ENCODE measurements at regions not wholly inside any gene's neighbourhood (a gene's known extent, or its start where the extent isn't known, plus 50 kb on each side); places are given as distances from the start of the nearest gene placed in this dataset.
"Not testable (repeated sequence)": the region's sequence is repeated elsewhere in the genome, so short reads cannot be mapped to it uniquely, and the experiment has no call there.

DNA sequence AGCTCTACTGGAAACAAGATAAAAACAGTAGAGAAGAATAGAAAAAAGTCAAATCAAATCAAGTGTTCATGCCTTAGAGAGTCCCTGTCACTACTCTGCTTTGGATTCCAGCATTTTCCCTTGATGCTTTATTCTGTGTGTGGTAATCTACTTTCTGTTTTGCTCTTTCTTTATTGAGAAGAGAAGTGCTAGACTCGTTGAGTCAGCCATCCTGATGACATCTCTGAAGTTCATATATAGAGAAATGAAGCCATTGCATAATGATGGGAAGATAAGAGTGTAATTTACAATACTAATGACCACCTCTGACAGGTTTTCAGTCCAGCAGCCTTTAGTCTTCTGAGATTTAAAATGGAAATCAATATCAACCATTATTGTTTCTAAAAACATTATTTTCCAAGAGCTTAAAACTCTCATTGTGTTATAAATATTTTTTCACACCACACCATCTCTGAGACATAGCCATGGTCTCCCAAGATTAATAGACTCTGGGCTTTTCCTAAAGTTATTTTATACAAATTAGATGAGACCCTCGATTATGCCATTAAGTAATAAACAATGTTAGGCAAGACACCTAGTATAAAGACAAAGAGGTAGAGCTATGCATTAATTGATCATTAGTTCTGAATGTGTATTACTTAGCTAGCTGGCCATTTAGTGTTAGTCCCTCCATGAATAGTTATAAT is 679.0 kb upstream of the ACVR2A start:
- no peak overlapping the region for H3K9ac ChIP-seq (ENCODE audit: low read depth, low read length)
- no peaks in the 10 kb centered on the region for H3K4me1 ChIP-seq (ENCODE audit: insufficient read depth, low read length)
- no peaks in the 10 kb centered on the region for H3K9me3 ChIP-seq (ENCODE audit: control insufficient read depth, insufficient read depth, low read length)

GRCh38 chr2:147164563-147164962 is 680.3 kb upstream of the ACVR2A start:
- Histone ChIP-seq H3K4me1 (ENCODE audit: insufficient read depth, low read length) (no peaks in the 10 kb centered on the region), H3K9me3 (ENCODE audit: control insufficient read depth, insufficient read depth, low read length) (no peaks in the 10 kb centered on the region), H3K9ac (ENCODE audit: low read depth, low read length) (no peak overlapping the region), H3K36me3 (ENCODE audit: insufficient read depth, low read length) (no peaks in the 10 kb centered on the region)

More for the DNA sequence above, 679.0 kb upstream of the ACVR2A start:
- H3K36me3 ChIP-seq (ENCODE audit: insufficient read depth, low read length): no peaks in the 10 kb centered on the region

DNA sequence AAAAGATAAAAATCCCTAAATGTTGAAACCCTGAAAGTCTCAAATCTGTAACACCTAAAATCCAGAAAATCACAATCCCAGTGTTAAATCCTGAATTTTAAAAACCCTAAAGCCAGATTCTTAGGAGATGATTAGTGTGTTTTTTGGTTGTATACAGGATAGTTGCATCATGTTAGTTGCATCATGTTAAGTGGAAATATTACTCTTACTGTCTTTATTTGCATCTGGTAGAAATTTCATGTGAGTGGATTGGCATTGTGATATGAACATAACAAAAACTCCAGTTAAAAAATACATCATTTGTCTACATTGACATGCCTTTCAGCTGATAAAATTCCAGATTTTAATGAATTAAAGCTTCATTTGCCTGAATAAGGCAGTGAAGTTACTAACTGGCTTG is 683.1 kb upstream of the ACVR2A start:
- Histone ChIP-seq H3K4me1 (ENCODE audit: insufficient read depth, low read length) (no peaks in the 10 kb centered on the region), H3K9me3 (ENCODE audit: control insufficient read depth, insufficient read depth, low read length) (no peaks in the 10 kb centered on the region), H3K36me3 (ENCODE audit: insufficient read depth, low read length) (no peaks in the 10 kb centered on the region), H3K9ac (ENCODE audit: low read depth, low read length) (no peak overlapping the region)

DNA sequence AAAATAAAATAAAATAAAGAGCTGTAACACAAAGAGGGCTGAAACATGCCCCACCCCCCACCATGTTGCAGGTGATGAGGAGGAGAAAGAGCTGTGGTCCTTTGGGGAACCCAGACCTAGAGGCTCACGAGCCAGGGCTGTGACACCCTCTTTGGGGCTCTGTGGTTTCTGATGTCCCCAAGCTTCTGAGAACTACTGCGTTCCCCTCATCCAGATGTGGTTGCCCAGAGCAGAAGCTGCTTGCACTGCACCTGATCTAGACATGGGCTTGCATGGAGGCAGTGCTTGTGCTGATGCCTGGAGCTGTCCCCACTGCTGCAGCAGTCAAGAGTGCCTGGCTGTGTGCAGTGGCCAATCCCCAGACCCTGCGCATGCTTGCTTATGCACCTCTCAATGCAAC is 687.9 kb upstream of the ACVR2A start:
- Histone ChIP-seq H3K9ac (ENCODE audit: low read depth, low read length) (no peak overlapping the region), H3K36me3 (ENCODE audit: insufficient read depth, low read length) (no peaks in the 10 kb centered on the region), H3K9me3 (ENCODE audit: control insufficient read depth, insufficient read depth, low read length) (no peaks in the 10 kb centered on the region), H3K4me1 (ENCODE audit: insufficient read depth, low read length) (no peaks in the 10 kb centered on the region)

GRCh38 chr2:147150241-147150635 is 694.6 kb upstream of the ACVR2A start:
- Histone ChIP-seq H3K9ac (ENCODE audit: low read depth, low read length) (no peak overlapping the region), H3K4me1 (ENCODE audit: insufficient read depth, low read length) (no peaks in the 10 kb centered on the region), H3K9me3 (ENCODE audit: control insufficient read depth, insufficient read depth, low read length) (peaks cover 3% of the 10 kb centered on the region; the same call in 1 of the 2 replicates), H3K36me3 (ENCODE audit: insufficient read depth, low read length) (no peaks in the 10 kb centered on the region)

DNA sequence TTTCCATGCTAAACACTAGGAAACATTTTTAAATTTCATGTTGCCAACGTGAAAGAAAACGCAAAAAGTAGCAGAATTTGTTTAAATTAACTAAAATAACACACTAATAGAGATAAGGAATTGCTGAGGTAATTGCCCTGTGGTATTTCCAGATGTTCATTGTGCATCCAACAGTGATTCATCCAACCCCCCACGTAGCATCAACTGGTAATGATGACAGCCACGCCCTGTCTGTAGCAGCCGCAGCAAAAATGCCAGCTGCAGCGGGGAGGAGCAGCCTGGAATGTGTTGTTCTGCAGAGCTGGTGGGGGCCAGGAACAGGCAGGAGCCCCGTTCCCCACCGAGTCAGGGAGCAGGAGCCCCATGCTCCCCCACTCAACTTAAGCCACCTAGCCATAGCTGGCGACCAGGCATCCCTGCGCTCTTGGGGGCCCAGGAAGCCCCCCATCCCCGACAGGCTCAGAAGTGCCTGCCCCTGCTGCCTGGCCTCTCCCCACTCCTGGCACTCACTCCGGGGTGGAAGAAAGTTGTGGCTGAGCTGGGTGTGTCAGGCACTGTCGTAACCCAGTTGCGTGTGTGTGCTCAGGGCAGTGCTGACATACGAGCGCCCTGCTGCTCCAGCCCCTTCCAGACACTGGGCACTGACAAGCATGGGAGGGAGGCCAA is 695.1 kb upstream of the ACVR2A start:
- Histone ChIP-seq H3K36me3 (ENCODE audit: insufficient read depth, low read length) (no peaks in the 10 kb centered on the region), H3K4me1 (ENCODE audit: insufficient read depth, low read length) (no peaks in the 10 kb centered on the region), H3K9ac (ENCODE audit: low read depth, low read length) (no peak overlapping the region), H3K9me3 (ENCODE audit: control insufficient read depth, insufficient read depth, low read length) (peaks cover 3% of the 10 kb centered on the region; the same call in 1 of the 2 replicates)

- H3K9ac ChIP-seq (ENCODE audit: low read depth, low read length): no peak overlapping the region
- H3K4me1 ChIP-seq (ENCODE audit: insufficient read depth, low read length): no peaks in the 10 kb centered on the region
- peaks cover 3% of the 10 kb centered on the region; the same call in 1 of the 2 replicates for H3K9me3 ChIP-seq (ENCODE audit: control insufficient read depth, insufficient read depth, low read length)
- no peaks in the 10 kb centered on the region for H3K36me3 ChIP-seq (ENCODE audit: insufficient read depth, low read length)
Observed at GRCh38 chr2:147147802-147148201, 697.0 kb upstream of the ACVR2A start.

- Histone ChIP-seq H3K9me3 (ENCODE audit: control insufficient read depth, insufficient read depth, low read length) (no peaks in the 10 kb centered on the region), H3K4me1 (ENCODE audit: insufficient read depth, low read length) (no peaks in the 10 kb centered on the region), H3K36me3 (ENCODE audit: insufficient read depth, low read length) (no peaks in the 10 kb centered on the region), H3K9ac (ENCODE audit: low read depth, low read length) (no peak overlapping the region)
Observed at GRCh38 chr2:147141930-147142329, 702.9 kb upstream of the ACVR2A start.

DNA sequence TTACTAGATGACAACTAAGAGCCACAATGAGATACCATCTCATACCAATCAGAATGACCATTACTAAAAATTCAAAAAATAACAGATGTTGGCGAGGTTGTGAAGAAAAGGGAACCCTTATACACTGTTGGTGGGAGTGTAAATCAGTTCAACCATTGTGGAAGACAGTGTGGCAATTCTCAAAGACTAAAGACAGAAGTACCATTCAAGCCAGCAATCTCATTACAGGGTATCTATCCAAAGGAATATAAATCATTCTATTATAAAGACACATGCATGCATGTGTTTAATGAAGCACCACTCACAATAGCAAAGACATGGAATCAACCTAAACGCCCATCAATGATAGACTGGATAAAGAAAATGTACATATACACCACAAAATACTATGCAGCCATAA is 705.1 kb upstream of the ACVR2A start:
- H3K9me3 ChIP-seq (ENCODE audit: control insufficient read depth, insufficient read depth, low read length); H3K4me1 ChIP-seq (ENCODE audit: insufficient read depth, low read length); H3K9ac ChIP-seq (ENCODE audit: low read depth, low read length); H3K36me3 ChIP-seq (ENCODE audit: insufficient read depth, low read length): not testable (repeated sequence)

DNA sequence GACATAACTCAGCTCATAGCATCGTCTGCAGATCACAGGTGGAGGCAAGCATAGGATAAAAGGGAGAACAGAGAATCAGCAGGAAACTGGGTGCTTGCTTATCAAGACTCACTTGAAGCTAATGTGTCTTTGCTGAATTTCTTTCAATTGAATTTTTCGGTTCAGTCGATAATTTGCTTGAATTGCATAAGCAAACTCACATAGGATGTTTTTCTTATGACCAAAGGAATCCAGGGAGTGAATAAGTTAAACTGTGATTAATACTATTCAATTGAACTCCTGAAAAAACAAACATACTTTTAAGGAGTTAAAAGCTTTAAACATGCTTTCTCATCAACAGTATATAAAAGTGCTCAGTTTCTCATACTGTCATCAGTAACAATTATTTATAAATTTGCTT is 707.1 kb upstream of the ACVR2A start:
- no peak overlapping the region for H3K9ac ChIP-seq (ENCODE audit: low read depth, low read length)
- no peaks in the 10 kb centered on the region for H3K4me1 ChIP-seq (ENCODE audit: insufficient read depth, low read length)
- H3K36me3 ChIP-seq (ENCODE audit: insufficient read depth, low read length): no peaks in the 10 kb centered on the region
- no peaks in the 10 kb centered on the region for H3K9me3 ChIP-seq (ENCODE audit: control insufficient read depth, insufficient read depth, low read length)

- no peaks in the 10 kb centered on the region for H3K4me1 ChIP-seq (ENCODE audit: insufficient read depth, low read length)
- H3K9me3 ChIP-seq (ENCODE audit: control insufficient read depth, insufficient read depth, low read length): no peaks in the 10 kb centered on the region
- H3K9ac ChIP-seq (ENCODE audit: low read depth, low read length): no peak overlapping the region
- H3K36me3 ChIP-seq (ENCODE audit: insufficient read depth, low read length): no peaks in the 10 kb centered on the region
Observed at GRCh38 chr2:147135376-147135775, 709.5 kb upstream of the ACVR2A start.

- no peaks in the 10 kb centered on the region for H3K9me3 ChIP-seq (ENCODE audit: control insufficient read depth, insufficient read depth, low read length)
- no peak overlapping the region for H3K9ac ChIP-seq (ENCODE audit: low read depth, low read length)
- H3K4me1 ChIP-seq (ENCODE audit: insufficient read depth, low read length): no peaks in the 10 kb centered on the region
- no peaks in the 10 kb centered on the region for H3K36me3 ChIP-seq (ENCODE audit: insufficient read depth, low read length)
Observed at GRCh38 chr2:147133286-147133908, 711.4 kb upstream of the ACVR2A start.

DNA sequence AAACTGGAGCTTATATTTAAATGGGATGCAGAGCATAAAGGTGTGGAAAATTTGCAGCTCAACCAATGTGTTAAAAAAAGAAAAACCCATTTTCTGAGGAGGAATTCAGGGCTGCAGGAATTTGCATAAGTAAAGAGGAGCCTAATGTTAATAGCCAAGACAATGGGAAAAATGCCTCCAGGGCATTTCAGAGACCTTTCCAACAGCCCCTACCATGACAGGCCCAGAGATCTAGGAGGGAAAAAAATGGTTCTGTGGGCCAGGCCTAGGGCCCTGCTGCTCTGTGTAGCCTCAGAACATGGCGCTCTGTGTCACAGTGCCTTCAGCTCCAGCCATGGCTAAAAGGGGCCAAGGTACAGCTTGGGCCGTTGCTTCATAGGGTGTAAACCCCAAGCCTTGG is 719.7 kb upstream of the ACVR2A start:
- no peak overlapping the region for H3K9ac ChIP-seq (ENCODE audit: low read depth, low read length)
- no peaks in the 10 kb centered on the region for H3K4me1 ChIP-seq (ENCODE audit: insufficient read depth, low read length)
- 0 out of 2 replicates have a peak, but pooled peaks cover 2% of the 10 kb centered on the region for H3K9me3 ChIP-seq (ENCODE audit: control insufficient read depth, insufficient read depth, low read length)
- no peaks in the 10 kb centered on the region; the same call in 1 of the 2 replicates for H3K36me3 ChIP-seq (ENCODE audit: insufficient read depth, low read length)

- H3K4me1 ChIP-seq (ENCODE audit: insufficient read depth, low read length): no peaks in the 10 kb centered on the region
- no peak overlapping the region for H3K9ac ChIP-seq (ENCODE audit: low read depth, low read length)
- H3K36me3 ChIP-seq (ENCODE audit: insufficient read depth, low read length): no peaks in the 10 kb centered on the region; the same call in 1 of the 2 replicates
- H3K9me3 ChIP-seq (ENCODE audit: control insufficient read depth, insufficient read depth, low read length): 0 out of 2 replicates have a peak, but pooled peaks cover 2% of the 10 kb centered on the region
Observed at GRCh38 chr2:147122944-147123343, 721.9 kb upstream of the ACVR2A start.

DNA sequence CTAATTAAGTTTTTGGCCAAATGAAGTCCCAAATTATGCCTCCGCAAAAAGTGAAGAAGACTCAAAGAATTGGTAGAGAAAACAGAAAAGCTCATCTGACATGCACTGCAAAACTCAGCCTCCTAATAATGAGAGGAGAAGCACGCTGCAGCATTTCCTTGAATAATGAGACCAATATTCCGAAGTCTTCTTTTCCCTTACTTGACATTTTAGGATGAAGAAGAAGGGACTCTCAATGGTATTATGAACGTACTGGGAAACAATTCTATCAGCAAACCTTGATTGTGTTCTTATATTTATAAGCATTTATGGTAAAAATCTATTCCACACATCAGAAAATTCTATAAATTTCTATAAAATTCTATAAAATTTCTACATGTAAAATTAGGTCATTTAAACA is 733.9 kb upstream of the ACVR2A start:
- H3K9me3 ChIP-seq (ENCODE audit: control insufficient read depth, insufficient read depth, low read length): no peaks in the 10 kb centered on the region
- no peaks in the 10 kb centered on the region for H3K4me1 ChIP-seq (ENCODE audit: insufficient read depth, low read length)
- H3K9ac ChIP-seq (ENCODE audit: low read depth, low read length): no peak overlapping the region
- no peaks in the 10 kb centered on the region for H3K36me3 ChIP-seq (ENCODE audit: insufficient read depth, low read length)
